CD14-positive monocyte (primary cell): ENCODE measurements at regions not wholly inside any gene's neighbourhood (a gene's known extent, or its start where the extent isn't known, plus 50 kb on each side); places are given as distances from the start of the nearest gene placed in this dataset.

Source experiments
- DNase-seq, 3 donors: peaks; one replicate each; pipeline ENCODE4 v3.0.0-alpha.2; 2011 to 2022
- H2AFZ ChIP-seq: 2 replicates; pipeline ENCODE4 v1.6.0; 2012; ENCODE audit warnings: mild to moderate bottlenecking, low read depth, low read length, inconsistent platforms; ENCODE audit not compliant: insufficient read depth, poor library complexity, severe bottlenecking
- H3K27ac ChIP-seq, 2 donors: 1 replicate in 1 of 2; 2 replicates in 1 of 2; pipeline ENCODE4 v1.5.1; 2012 to 2013; ENCODE audit warnings: low read length in 2 of 2, control low read depth in 1 of 2, inconsistent platforms in 1 of 2, low read depth in 1 of 2, mild to moderate bottlenecking in 1 of 2
- H3K27me3 ChIP-seq, 2 donors: one replicate each; pipeline versions ENCODE4 v1.6.0 to v1.6.1; 2011 to 2013; ENCODE audit warnings: low read length in 2 of 2; ENCODE audit not compliant: control insufficient read depth in 2 of 2, insufficient read depth in 2 of 2
- H3K36me3 ChIP-seq, 2 donors: replicated peaks in 1 of 2; 1 replicate in 1 of 2; 2 replicates in 1 of 2; pipeline versions ENCODE4 v1.5.1 to v1.6.1; 2012 to 2013; ENCODE audit warnings: low read length in 2 of 2, control low read depth in 1 of 2, inconsistent platforms in 1 of 2, mild to moderate bottlenecking in 1 of 2; ENCODE audit not compliant: insufficient read depth in 2 of 2, control insufficient read depth in 1 of 2
- H3K4me1 ChIP-seq, 2 donors: 1 replicate in 1 of 2; 2 replicates in 1 of 2; pipeline versions ENCODE4 v1.5.1 to v1.6.1; 2012 to 2013; ENCODE audit warnings: low read length in 2 of 2, control low read depth in 1 of 2, inconsistent platforms in 1 of 2, mild to moderate bottlenecking in 1 of 2, moderate library complexity in 1 of 2; ENCODE audit not compliant: insufficient read depth in 2 of 2, control insufficient read depth in 1 of 2
- H3K4me2 ChIP-seq: replicated peaks from 2 replicates; pipeline ENCODE3; 2012; ENCODE audit warnings: low read length, moderate library complexity, mild to moderate bottlenecking; ENCODE audit not compliant: poor library complexity, severe bottlenecking; ENCODE audit errors: extremely low read depth
- H3K4me3 ChIP-seq, 3 experiments: fragments of 200-600 bp in 1 of 3; sonication (generic) in 1 of 3; replicated peaks in 1 of 3; 1 replicate in 2 of 3; 2 replicates in 1 of 3; pipeline ENCODE4 v1.5.1; 2011 to 2013; ENCODE audit warnings: low read length in 3 of 3, mild to moderate bottlenecking in 3 of 3, control low read depth in 2 of 3, low read depth in 2 of 3, inconsistent platforms in 1 of 3, moderate library complexity in 1 of 3
- H3K79me2 ChIP-seq: 2 replicates; pipeline ENCODE4 v1.6.0; 2012; ENCODE audit warnings: mild to moderate bottlenecking, control low read depth, inconsistent platforms, low read length, moderate library complexity; ENCODE audit not compliant: insufficient read depth
- H3K9ac ChIP-seq: 2 replicates; pipeline ENCODE4 v1.6.0; 2017; ENCODE audit warnings: low read length, mild to moderate bottlenecking; ENCODE audit not compliant: insufficient read depth, poor library complexity, severe bottlenecking
- H3K9me3 ChIP-seq, 2 donors: replicated peaks in 1 of 2; 1 replicate in 1 of 2; 2 replicates in 1 of 2; pipeline versions ENCODE4 v1.5.1 to v1.6.1; 2012 to 2013; ENCODE audit warnings: low read length in 2 of 2, control low read depth in 1 of 2; ENCODE audit not compliant: control insufficient read depth in 1 of 2, insufficient read depth in 1 of 2
- H4K20me1 ChIP-seq: 2 replicates; pipeline ENCODE4 v1.6.0; 2012; ENCODE audit warnings: mild to moderate bottlenecking, low read length, control low read depth, moderate library complexity; ENCODE audit not compliant: insufficient read depth
- H3K27ac Mint-ChIP-seq, 7 donors: one replicate each; pipeline ENCODE4 v1.8.0; 2020; ENCODE audit warnings: mild to moderate bottlenecking in 7 of 7, mixed read lengths in 7 of 7, moderate library complexity in 6 of 7, inconsistent platforms in 2 of 7
- H3K27me3 Mint-ChIP-seq, 3 donors: one replicate each; pipeline ENCODE4 v1.8.0; 2021 to 2022; ENCODE audit warnings: low read depth in 3 of 3, mild to moderate bottlenecking in 3 of 3, mixed read lengths in 3 of 3, moderate library complexity in 3 of 3, inconsistent platforms in 1 of 3
- H3K36me3 Mint-ChIP-seq, 2 donors: one replicate each; pipeline ENCODE4 v1.8.0; 2020; ENCODE audit warnings: mixed read lengths in 2 of 2, inconsistent platforms in 1 of 2, mild to moderate bottlenecking in 1 of 2
- H3K4me1 Mint-ChIP-seq: one replicate; pipeline ENCODE4 v1.8.0; 2020; ENCODE audit warnings: mild to moderate bottlenecking, mixed read lengths
- H3K4me3 Mint-ChIP-seq, 2 donors: one replicate each; pipeline ENCODE4 v1.8.0; 2020; ENCODE audit warnings: mild to moderate bottlenecking in 2 of 2, mixed read lengths in 2 of 2, moderate library complexity in 1 of 2
- H3K9me3 Mint-ChIP-seq, 7 donors: one replicate each; pipeline ENCODE4 v1.8.0; 2020 to 2022; ENCODE audit warnings: mixed read lengths in 7 of 7, mild to moderate bottlenecking in 6 of 7, moderate library complexity in 6 of 7, inconsistent platforms in 2 of 7
- WGBS: methylation state at CpG from one replicate; pipeline ENCODE4 v1.1.5; 2013; ENCODE audit warnings: missing lambda C conversion rate; ENCODE audit not compliant: insufficient coverage; 5-methylcytosine and 5-hydroxymethylcytosine counted together
- intact Hi-C, 2 donors: fragments of 100-400 bp; cut with micrococcal nuclease; formaldehyde crosslinking; loops; one replicate each; pipeline versions ENCODE4 v1.15.0 to v1.15.1; 2023
- TF ChIP-seq, protein P1 (sequence below): fragments of 200-600 bp; IDR thresholded peaks from one replicate; pipeline ENCODE4 v1.8.0; 2022; ENCODE audit warnings: antibody characterized with exemption, mild to moderate bottlenecking

DNA sequence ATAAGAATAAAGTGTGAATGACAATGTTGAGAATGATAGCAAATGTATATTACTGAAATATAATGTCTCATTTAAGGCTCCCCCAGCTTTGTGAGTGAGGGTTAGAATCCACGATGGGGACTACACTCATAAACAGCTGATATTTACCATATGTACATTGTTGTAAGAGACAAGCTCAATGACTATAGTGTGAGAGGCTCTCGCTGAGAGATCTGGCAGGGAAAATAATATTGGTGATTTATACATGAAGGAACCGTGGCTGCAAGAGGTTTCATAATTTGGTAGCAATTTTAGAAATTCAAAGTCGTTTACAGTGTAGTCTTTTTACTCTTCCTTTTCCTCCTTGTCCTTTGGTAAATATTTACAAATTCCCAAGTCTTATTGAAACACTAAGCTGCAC, 342.2 kb upstream of the AKR1E2 start:
- Histone ChIP-seq H3K4me1 (no peaks in the 10 kb centered on the region), H2AFZ (no peak overlapping the region), H3K27ac (no peak overlapping the region), H3K4me2 (no peak overlapping the region), H3K79me2 (no peaks in the 10 kb centered on the region), H4K20me1 (no peaks in the 10 kb centered on the region), H3K9me3 (peaks cover 0 to 3% of the 10 kb centered on the region in 2 donors), H3K27me3 (no peaks in the 10 kb centered on the region), H3K4me3 (no peak overlapping the region), H3K9ac (no peak overlapping the region), H3K36me3 (no peaks in the 10 kb centered on the region)
- no CpG with 5 or more reads among the region's 4 CpGs for WGBS
- intact Hi-C loops, result no loop called here
- Mint-ChIP-seq H3K9me3 (peaks cover 0 to 8% (median 4%) of the 10 kb centered on the region in 7 donors), H3K4me1 (no peaks in the 10 kb centered on the region), H3K27me3 (no peaks in the 10 kb centered on the region), H3K4me3 (no peak overlapping the region), H3K27ac (no peak overlapping the region), H3K36me3 (no peaks in the 10 kb centered on the region)
- no peak for DNase-seq
- TF ChIP-seq, protein P1, sequence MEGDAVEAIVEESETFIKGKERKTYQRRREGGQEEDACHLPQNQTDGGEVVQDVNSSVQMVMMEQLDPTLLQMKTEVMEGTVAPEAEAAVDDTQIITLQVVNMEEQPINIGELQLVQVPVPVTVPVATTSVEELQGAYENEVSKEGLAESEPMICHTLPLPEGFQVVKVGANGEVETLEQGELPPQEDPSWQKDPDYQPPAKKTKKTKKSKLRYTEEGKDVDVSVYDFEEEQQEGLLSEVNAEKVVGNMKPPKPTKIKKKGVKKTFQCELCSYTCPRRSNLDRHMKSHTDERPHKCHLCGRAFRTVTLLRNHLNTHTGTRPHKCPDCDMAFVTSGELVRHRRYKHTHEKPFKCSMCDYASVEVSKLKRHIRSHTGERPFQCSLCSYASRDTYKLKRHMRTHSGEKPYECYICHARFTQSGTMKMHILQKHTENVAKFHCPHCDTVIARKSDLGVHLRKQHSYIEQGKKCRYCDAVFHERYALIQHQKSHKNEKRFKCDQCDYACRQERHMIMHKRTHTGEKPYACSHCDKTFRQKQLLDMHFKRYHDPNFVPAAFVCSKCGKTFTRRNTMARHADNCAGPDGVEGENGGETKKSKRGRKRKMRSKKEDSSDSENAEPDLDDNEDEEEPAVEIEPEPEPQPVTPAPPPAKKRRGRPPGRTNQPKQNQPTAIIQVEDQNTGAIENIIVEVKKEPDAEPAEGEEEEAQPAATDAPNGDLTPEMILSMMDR, result no peak

DNA sequence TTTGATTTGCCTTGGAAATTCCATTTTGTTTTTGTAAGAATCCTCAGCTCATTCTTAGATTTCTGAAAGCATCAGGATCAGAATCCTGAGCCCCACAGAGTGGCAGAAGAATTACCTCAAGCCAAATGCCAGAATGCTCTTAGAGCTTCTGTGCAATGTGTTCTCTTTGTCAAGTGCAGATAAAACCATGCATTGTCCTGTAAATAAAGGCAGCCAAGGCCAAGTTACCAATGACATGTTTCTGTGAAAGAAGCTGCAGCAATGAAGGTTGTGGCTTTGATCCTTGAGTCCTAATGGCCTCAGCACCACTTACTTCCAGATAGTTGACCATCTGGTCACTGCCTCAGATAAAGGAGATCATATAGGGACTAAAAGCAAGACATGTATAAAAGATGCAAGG, 343.3 kb upstream of the AKR1E2 start:
- Histone ChIP-seq H3K9me3 (peaks cover 0 to 3% of the 10 kb centered on the region in 2 donors), H3K4me2 (no peak overlapping the region), H3K4me1 (no peaks in the 10 kb centered on the region), H3K36me3 (no peaks in the 10 kb centered on the region), H3K4me3 (no peak overlapping the region), H4K20me1 (no peaks in the 10 kb centered on the region), H2AFZ (no peak overlapping the region), H3K27me3 (no peaks in the 10 kb centered on the region), H3K79me2 (no peaks in the 10 kb centered on the region), H3K9ac (no peak overlapping the region), H3K27ac (no peak overlapping the region)
- TF ChIP-seq, protein P1, result no peak
- no peak for DNase-seq
- Mint-ChIP-seq H3K36me3 (no peaks in the 10 kb centered on the region), H3K9me3 (peaks cover 0 to 10% (median 4%) of the 10 kb centered on the region in 7 donors), H3K27ac (no peak overlapping the region), H3K4me3 (no peak overlapping the region), H3K4me1 (no peaks in the 10 kb centered on the region), H3K27me3 (peaks cover 0 to 1% (median 1%) of the 10 kb centered on the region in 3 donors)
- intact Hi-C loops, result no loop called here
